GM18507 (cell line): ENCODE measurements at regions not wholly inside any gene's neighbourhood (a gene's known extent, or its start where the extent isn't known, plus 50 kb on each side); places are given as distances from the start of the nearest gene placed in this dataset.
"Not testable (repeated sequence)": the region's sequence is repeated elsewhere in the genome, so short reads cannot be mapped to it uniquely, and the experiment has no call there.

Source experiments
- DNase-seq: peaks from one replicate; pipeline ENCODE4 v3.0.0; 2011; ENCODE audit warnings: low read depth; ENCODE audit not compliant: insufficient read length; ENCODE audit errors: extremely low spot score
- FAIRE-seq: peaks from 2 replicates; lab custom pipeline; 2011; peaks lifted over from hg19 to GRCh38; lab: Jason Lieb, UNC

DNA sequence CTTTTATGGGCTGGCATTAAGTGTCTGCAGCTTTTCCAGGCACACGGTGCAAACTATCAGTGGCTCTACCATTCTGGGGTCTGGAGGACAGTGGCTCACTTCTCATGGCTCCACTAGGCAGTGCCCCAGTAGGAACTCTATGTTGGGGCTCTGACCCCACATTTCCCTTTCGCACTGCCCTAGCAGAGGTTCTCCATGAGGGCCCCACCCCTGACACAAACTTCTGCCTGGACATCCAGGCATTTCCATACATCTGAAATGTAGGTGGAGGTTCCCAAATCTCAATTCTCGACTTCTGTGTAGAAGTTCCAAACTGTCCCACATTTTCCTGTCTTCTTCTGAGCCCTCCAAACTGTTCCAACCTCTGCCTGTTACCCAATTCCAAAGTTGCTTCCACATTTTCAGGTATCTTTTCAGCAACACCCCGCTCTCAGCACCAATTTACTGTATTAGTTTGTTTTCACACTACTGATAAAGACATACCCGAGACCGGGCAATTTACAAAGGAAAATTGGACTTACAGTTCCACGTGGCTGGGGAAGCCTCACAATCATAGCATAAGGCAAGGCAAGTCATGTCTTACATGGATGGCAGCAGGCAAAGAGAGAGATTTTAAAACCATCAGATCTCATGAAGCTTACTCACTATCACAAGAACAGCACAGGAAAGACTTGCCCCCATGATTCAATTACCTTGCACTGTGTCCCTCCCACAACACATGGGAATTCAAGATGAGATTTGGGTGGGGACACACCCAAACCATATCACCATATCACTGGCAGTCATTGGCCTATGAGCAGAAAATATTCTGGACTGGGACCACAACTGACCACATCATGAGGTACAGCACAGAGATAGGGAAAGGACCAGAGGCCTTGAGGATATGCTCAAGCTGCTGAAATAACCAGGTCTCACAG lies 136.8 kb downstream of the TMEM30B start:
- FAIRE-seq, DNase-seq: not testable (repeated sequence)

DNA sequence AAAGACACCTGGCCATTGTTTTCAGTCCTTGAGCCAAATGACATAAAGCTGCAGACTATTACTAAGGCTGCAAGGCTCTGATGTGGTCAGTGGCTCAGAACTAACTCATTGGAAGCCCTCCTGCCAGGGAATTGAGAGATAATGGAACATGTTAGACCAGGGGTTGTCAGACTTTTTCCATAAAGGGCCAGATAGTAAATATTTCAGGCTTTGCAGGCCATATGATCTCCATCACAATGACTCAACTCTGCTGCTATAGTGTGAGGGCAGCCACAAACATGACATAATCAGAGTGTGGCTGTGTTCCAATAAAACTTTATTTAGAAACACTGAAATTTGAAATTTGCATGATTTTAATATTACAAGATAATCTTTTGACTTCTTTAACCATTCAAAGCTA lies 140.3 kb downstream of the TMEM30B start:
- DNase-seq (no peak), FAIRE-seq (no peak)

DNA sequence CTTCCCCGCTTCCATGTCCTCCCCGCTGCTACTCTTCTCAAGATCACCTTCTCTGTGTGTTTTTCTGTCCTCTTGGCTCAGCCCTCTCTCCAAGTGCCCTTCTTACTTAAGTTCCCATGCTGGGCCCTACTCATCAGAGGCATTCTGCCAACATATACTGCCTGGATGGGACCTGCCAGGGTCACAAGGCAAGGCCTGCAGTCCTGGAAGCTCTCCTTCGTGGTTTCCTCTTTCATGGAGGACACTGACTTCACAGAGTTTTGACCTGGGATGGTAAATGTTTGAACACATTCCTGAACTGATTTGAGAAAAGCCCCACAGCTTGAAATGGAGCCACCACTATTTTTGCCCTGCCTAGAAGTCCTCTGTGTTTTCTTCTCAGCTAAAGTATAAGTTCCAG lies 140.9 kb downstream of the TMEM30B start:
- FAIRE-seq (no peak), DNase-seq (no peak)

DNA sequence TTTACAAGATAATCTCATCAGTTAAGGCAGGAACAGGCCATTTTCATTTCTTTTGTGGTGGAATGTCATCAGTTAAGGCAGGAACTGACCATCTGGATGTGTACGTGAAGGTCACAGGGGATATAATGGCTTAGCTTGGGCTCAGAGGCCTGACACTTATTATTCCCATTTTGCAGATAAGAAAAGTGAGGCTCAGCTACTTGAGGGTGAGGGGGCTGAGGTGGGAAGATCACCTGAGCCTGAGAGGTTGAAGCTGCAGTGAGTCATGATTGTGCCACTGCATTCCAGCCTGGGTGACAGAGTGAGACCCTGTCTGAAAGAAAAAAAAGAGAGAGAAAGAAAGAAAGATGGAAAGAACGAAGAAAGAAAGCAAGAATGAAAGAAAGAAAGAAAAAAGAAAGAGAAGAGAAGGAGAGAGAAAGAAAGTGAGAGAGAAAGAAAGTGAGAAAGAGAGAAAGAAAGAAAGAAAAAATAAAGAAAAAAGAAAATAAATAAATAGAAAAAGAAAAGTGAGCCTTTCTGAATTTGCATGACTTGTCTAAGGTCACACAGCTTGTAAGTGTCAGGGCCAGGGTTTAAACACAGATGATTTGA lies 142.0 kb downstream of the TMEM30B start:
- DNase-seq (no peak), FAIRE-seq (no peak)

DNA sequence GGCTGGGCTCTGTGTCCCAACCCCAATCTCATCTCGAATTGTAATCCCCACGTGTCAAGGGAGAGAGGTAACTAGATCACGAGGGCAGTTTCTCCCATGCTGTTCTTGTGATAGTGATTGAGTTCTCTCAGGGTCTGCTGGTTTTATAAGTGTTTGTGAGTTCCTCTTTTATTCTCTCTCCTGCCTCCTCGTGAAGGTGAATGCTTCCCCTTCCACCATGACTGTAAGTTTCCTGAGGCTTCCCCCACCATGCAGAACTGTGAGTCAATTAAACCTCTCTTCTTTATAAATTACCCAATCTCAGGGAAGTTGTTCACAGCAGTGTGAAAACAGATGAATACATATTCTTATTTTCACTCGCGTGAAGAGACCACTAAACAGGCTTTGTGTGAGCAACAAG lies 148.2 kb downstream of the TMEM30B start:
- DNase-seq (no peak), FAIRE-seq (no peak)

DNA sequence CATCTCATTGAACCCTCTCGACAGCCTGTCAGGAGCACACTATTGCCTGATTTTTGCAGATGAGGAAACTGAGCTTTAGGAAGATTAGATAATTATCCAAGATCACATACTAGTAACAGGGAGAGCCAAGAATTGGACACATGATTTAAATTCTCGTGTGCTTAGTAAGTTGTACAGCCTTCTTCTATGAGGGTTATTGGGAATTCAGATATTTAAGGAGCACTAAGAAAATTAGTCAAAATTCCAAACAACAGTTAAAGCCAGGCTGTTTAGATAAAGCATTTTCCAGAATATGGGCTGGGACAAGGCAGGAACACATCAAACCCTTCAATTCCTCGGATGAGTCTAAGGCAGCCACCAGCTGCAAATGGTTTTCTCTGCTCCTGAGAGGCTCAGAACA lies 148.8 kb downstream of the TMEM30B start:
- no peak for DNase-seq
- FAIRE-seq: no peak

DNA sequence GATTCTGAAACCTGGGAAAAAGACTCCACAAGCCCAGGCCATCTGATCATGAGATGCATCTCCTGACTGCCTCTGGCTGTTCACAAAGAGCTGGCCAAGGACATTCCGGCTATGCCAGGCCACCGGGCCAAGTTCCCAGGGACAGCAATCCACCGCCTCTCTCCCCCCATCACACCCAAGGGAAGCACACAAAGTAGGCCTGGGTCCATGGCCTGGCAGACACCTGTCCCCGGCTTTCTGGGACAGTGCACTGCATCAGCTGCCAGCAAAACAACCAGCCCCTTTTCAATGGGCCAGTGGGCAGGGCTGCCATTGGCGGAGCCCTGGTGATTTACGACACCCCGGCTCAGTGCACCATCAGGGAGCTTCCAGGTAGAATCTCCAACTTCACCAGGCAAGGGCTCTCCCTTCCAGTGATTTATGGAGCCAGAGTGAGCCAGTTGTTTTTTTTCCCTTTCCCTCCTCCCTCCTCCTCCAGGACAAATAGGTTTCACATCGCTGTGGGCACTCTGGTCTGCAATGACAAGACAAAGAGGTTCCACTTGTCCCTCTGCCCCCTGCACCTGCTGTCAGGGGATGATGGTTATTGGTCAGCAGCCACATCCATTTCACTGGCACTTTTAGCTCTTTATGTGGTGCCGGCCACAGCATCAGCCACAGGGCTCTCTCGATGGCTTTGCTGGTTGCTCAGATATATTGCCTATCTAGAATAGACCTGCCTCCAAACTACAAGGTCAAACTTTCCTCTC lies 149.6 kb downstream of the SLC38A6 start:
- DNase-seq: no peak
- no peak for FAIRE-seq

DNA sequence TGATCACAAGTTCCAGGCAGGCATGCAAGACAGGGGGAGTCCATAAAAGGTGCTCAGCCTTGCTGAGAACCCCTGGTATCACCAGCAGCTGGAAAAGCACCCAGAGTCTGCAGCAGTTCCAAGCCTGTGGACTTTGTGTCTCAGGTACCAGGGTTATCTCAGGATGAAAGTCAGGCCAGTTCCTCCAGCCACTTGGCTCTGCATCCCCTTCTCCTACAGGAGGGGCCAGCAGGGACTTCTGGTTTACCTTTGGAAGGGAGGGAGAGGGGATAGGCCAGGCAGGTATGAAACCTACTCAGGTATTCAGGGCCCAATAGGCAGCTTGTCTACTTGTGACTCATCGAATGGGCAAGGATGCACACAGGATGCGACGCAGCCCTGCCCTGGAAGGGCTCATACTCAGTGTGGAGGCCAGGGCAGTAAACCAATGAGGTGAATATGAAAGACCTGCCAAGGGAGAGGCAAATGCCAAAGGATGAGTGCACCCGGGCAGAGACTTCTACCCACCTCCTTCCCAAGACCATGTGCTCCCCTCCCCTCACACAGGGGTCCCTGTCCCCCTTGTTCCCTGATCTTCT lies 148.2 kb downstream of the SLC38A6 start:
- FAIRE-seq (no peak), DNase-seq (no peak)

DNA sequence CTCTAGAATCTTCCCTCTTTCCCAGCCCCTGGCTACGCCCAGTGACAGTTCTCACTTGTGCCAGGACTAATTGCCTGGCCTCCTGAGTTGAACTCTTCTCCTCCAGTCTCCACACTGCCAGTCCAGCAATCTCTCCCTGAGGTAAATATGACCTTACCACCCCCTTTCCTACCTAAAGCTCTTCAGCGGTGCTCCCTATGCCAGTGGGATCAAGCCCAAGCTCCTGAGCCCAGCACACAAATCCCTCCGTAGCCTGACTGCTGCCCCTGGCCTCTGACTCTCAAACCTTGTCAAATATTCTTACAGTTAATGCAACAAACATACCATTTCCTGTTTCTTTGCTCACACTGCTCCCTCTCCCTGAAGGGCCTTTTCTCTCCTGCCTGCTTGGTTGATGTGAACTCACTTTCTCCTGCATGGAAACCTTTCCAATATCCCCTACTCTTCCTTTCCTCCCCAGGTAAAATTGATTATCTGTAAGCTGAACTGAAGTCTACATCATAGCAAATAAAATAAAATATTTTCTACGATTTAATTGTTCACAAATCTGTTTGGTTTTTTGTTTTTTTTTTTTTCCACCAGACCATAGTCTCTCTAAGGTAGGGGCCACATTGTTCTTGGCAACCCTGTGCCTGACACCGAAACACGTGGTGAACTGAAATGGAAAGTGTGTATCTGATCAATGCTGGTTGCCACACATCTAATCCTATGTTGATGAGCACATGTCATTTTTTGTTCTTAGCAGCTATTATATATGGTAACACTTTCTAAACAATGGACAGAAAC lies 147.5 kb downstream of the SLC38A6 start:
- DNase-seq: no peak
- no peak for FAIRE-seq

DNA sequence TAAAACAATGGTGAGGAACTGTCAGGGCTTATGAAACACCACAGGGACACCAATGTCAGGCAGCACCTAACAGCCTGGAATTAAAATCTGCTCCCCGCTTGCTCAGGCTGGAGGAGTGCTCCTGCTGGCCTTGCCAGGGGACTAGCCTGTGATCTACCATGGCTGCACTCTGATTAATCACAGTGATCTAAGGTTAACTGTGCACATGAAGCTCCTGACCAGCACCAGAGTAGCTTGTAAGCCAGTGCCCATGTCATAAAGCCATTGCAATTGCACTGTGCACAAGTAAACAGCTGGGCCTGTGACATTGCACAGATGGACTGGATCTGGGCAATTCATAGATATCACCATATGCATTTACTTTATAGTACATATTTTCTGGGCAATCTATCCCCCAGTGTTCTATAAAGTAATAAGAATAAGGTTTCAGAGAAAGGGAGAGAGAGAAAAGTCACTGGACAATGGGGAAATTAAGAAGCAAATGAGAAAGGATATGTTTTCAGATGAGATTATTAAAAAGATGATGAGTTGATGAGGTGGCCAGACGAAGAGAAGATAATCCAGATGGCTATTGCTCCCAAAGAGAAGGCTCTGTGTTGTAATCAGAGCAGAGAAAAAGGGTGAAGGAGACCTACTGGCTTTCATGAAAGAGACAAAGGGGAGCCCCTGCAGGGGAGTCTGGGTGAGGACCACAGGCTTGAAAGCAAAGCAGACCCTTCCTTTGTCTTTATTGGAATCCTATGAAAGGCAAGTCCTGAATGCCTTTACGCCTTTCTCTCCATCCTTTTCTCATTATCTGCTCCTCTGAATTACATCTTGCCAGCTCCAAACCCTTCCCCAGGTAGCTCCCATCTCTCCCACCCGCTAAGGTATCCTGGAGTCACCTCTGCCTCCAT lies 145.8 kb downstream of the SLC38A6 start:
- FAIRE-seq (no peak), DNase-seq (no peak)

DNA sequence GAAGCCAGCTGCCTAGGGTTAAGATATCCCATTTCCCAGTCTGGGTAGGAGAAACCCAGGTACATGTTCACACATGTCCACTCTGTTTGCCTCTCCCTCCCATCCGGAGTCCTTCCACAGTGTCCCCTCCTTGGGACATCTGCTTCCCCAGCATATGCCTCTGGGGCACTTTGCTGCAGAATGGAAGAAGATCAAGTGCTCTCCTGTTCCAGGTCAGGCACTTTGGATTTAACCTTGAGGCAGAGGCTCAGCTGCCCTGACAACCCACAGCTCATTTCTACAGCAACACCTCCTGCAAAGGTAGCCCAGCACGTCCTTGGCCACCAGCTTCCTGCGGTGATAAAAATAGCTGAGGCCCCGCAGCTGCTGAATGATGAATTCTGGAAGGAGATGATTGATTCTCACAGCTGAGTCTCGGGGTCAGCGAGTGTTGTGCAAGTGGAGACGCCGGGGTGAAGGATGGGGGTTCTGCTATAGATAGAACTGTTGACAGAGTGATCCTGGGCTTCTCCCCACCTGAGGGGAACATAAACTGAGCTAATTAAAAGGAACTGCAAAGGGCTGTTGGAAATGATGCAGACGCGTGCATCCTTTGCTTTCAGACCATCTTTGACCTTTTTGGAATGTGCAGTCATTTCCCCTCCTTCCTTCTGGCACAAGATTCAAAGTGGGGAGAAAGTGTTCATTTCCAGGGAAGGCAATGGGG lies 145.0 kb downstream of the SLC38A6 start:
- no peak for FAIRE-seq
- no peak for DNase-seq

DNA sequence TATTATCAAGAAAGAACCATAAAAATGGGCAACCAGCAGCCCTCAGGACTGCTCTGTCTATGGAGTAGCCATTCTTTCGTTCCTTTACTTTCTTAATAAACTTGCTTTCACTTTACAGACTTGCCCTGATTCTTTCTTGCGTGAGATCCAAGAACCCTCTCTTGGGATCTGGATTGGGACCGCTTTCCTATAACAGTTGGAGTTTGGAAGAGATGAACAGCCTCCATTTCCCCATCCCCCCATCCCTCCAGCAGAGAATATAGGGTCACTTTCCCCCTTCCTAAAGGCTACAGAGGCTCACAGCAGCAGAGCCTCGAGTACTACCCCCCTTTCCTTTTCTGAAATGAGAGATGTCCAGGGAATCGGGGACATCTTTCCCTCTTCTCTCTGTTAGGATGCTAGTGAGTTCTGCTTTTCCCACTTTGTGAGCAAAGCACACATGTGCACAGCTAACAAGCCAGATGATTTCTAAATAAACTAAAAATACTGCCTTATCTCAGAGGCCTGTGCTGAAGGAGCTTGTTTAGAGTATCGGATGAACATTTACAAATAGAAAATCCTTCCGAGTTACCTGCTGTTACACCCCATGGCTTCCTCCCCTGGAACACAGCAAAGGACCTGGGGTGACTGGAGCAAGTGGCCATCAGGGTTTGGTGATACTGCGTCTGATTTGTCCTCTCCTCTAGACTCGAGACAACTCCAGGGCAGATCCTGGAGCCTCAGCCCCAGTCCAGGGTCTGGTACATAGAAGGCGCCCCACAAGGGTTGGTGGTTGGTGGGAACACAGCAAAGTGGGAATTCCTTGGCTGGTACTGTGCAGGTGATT lies 144.2 kb downstream of the SLC38A6 start:
- FAIRE-seq (no peak), DNase-seq (no peak)

DNA sequence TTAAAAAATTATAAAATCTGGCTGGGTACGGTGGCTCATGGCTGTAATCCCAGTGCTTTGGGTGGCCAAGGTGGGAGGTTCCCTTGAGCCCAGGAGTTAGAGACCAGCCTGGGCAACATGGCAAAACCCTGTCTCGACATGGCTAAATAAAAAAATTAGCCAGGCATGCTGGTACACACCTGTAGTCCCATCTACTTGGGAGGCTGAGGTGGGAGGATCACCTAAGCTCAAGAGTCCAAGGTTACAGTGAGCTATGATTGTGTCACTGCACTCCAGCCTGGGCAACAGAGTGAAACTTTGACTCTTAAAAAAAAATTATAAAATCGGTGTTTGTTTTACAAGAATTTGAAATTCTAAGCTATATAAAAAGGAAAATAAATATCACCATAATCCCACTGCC lies 141.8 kb downstream of the SLC38A6 start:
- DNase-seq (no peak), FAIRE-seq (no peak)

DNA sequence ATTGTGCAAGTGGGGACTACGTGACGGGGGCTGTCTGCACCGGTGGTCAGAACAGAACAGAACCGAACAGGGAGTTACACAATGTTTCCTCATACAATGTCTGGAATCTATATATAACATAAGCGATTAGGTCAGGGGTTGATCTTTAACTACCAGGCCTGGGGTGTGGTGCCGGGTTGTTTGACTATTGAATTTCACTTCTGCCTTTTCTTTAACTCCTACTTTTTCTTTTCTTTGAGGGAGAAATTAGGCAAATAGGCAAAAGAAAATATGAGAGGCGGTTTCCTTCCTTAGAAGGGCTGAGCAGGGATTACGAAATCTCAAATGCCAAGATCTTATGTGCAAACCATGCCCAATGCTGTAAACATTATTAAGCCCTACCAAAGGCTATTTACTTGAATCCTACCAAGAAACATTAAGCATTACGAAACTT lies 140.3 kb downstream of the SLC38A6 start:
- peak; percentile 26 for FAIRE-seq

DNA sequence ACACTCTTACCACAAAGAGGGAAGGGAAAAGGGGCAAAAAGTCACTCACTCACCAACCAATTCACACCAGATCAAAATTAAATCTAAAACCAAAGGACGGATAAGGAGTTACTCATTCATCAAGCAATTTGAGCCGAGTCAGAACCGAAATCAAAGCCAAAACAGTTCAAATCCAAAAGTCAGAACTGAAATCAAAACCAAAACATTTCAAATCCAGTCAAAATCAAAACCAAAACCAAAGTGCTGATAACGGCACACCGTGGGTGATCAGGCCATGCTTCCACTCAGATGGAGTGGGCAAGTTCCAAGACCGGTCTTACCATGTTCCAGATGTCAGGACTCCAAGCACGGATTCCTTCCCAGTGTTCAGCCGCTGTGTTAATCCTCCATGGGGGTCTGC lies 139.5 kb downstream of the SLC38A6 start:
- no peak for DNase-seq
- FAIRE-seq: peak; percentile 62

More for the DNA sequence above, 140.3 kb downstream of the SLC38A6 start:
- DNase-seq: no peak

DNA sequence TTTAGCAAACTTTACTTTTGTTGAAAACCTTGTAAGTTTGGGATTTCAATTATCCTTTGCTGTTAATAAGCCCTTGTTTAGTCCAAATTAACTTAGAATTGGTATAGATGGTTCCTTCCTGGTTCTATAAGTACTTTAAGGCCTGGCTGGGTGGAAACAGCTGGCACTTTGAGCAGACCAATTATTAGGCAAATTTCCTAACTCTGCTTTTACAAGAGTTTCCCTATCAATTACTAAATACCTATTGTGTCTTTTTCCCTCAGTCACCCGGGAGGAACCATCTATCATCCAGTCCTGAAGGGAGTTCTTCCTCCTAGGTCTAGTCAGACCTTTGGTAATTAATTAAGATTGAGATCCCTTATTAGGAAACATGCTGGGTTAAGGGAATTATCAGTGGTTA lies 138.0 kb downstream of the SLC38A6 start:
- no peak for FAIRE-seq
- DNase-seq: no peak

DNA sequence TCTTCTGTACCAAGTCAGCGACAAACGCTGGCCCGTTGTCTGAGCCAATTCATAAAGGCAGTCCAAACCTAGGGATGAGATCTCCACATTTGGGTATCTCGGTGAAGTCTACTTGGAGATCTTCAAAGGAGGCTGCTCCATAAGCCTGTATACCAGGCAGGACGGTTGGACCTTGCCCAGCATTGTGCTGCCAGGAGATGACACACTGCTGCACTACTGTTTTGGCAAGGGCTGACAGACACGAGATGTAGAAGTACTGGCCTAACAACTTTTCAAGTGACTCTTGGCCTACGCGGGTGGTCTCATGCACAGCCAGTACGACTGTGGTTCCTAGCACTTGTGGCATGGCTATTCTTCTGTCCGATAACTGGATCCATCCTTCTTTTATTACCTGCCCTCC lies 135.3 kb downstream of the SLC38A6 start:
- FAIRE-seq: no peak
- no peak for DNase-seq
